ENCODE measurements at regions not wholly inside any gene's neighbourhood (a gene's known extent, or its start where the extent isn't known, plus 50 kb on each side); places are given as distances from the start of the nearest gene placed in this dataset.

GRCh38 chr10:118922972-118923371 lies 106.5 kb upstream of the NANOS1 start:
- Histone ChIP-seq H3K27ac (no peak overlapping the region), H3K4me1 (ENCODE audit: low read depth) (no peaks in the 10 kb centered on the region), H3K36me3 (no peaks in the 10 kb centered on the region), H3K27me3 (no peaks in the 10 kb centered on the region), H3K4me3 (no peak overlapping the region), H3K9me3 (ENCODE audit: low read depth) (no peaks in the 10 kb centered on the region)
- no peak for DNase-seq (ENCODE audit: low read depth in 1 of 2, low spot score in 1 of 2)
- no peak for TF ChIP-seq CTCF (IDR thresholded peaks at IDR 0.05; ENCODE audit: low read depth, low read length)

GRCh38 chr10:118924493-118924892 lies 105.0 kb upstream of the NANOS1 start:
- no peaks in the 10 kb centered on the region for H3K4me1 ChIP-seq (ENCODE audit: low read depth)
- H3K27ac ChIP-seq: no peak overlapping the region
- DNase-seq (ENCODE audit: low read depth in 1 of 2, low spot score in 1 of 2): no peak
- no peaks in the 10 kb centered on the region for H3K27me3 ChIP-seq
- H3K36me3 ChIP-seq: no peaks in the 10 kb centered on the region
- H3K4me3 ChIP-seq: no peak overlapping the region
- H3K9me3 ChIP-seq (ENCODE audit: low read depth): no peaks in the 10 kb centered on the region
- no peak for TF ChIP-seq CTCF (IDR thresholded peaks at IDR 0.05; ENCODE audit: low read depth, low read length)

- no peak for TF ChIP-seq CTCF (IDR thresholded peaks at IDR 0.05; ENCODE audit: low read depth, low read length)
- no peak for DNase-seq (ENCODE audit: low read depth in 1 of 2, low spot score in 1 of 2)
- Histone ChIP-seq H3K27ac (no peak overlapping the region), H3K4me3 (no peak overlapping the region), H3K4me1 (ENCODE audit: low read depth) (no peaks in the 10 kb centered on the region), H3K9me3 (ENCODE audit: low read depth) (no peaks in the 10 kb centered on the region), H3K36me3 (no peaks in the 10 kb centered on the region), H3K27me3 (no peaks in the 10 kb centered on the region)
Observed at GRCh38 chr10:118925404-118926071, 104.0 kb upstream of the NANOS1 start.

- TF ChIP-seq CTCF (IDR thresholded peaks at IDR 0.05; ENCODE audit: low read depth, low read length): no peak
- DNase-seq (ENCODE audit: low read depth in 1 of 2, low spot score in 1 of 2): no peak
- H3K9me3 ChIP-seq (ENCODE audit: low read depth): no peaks in the 10 kb centered on the region
- H3K4me1 ChIP-seq (ENCODE audit: low read depth): no peaks in the 10 kb centered on the region
- no peaks in the 10 kb centered on the region for H3K27me3 ChIP-seq
- no peak overlapping the region for H3K27ac ChIP-seq
- no peaks in the 10 kb centered on the region for H3K36me3 ChIP-seq
- H3K4me3 ChIP-seq: no peak overlapping the region
Observed at GRCh38 chr10:118926072-118926417, 103.5 kb upstream of the NANOS1 start.

GRCh38 chr10:118926441-118926840 lies 103.1 kb upstream of the NANOS1 start:
- no peak for DNase-seq (ENCODE audit: low read depth in 1 of 2, low spot score in 1 of 2)
- no peaks in the 10 kb centered on the region for H3K27me3 ChIP-seq
- no peaks in the 10 kb centered on the region for H3K4me1 ChIP-seq (ENCODE audit: low read depth)
- H3K27ac ChIP-seq: no peak overlapping the region
- H3K4me3 ChIP-seq: no peak overlapping the region
- TF ChIP-seq CTCF (IDR thresholded peaks at IDR 0.05; ENCODE audit: low read depth, low read length): no peak
- no peaks in the 10 kb centered on the region for H3K9me3 ChIP-seq (ENCODE audit: low read depth)
- H3K36me3 ChIP-seq: no peaks in the 10 kb centered on the region

GRCh38 chr10:118926903-118927302 lies 102.6 kb upstream of the NANOS1 start:
- no peaks in the 10 kb centered on the region for H3K4me1 ChIP-seq (ENCODE audit: low read depth)

More at GRCh38 chr10:118926903-118927302, 102.6 kb upstream of the NANOS1 start:
- no peak for TF ChIP-seq CTCF (IDR thresholded peaks at IDR 0.05; ENCODE audit: low read depth, low read length)
- Histone ChIP-seq H3K4me3 (no peak overlapping the region), H3K27me3 (no peaks in the 10 kb centered on the region), H3K27ac (no peak overlapping the region), H3K36me3 (no peaks in the 10 kb centered on the region), H3K9me3 (ENCODE audit: low read depth) (no peaks in the 10 kb centered on the region)
- no peak for DNase-seq (ENCODE audit: low read depth in 1 of 2, low spot score in 1 of 2)
